HG02938 (cell line): ENCODE measurements at regions not wholly inside any gene's neighbourhood (a gene's known extent, or its start where the extent isn't known, plus 50 kb on each side); places are given as distances from the start of the nearest gene placed in this dataset.

ENCODE experiments used
- ATAC-seq: cut with Tn5 transposase; IDR thresholded peaks from one replicate; pipeline ENCODE4 v1.9.1; 2021; ENCODE audit warnings: mild to moderate bottlenecking, moderate library complexity; ENCODE audit not compliant: unreplicated experiment

DNA sequence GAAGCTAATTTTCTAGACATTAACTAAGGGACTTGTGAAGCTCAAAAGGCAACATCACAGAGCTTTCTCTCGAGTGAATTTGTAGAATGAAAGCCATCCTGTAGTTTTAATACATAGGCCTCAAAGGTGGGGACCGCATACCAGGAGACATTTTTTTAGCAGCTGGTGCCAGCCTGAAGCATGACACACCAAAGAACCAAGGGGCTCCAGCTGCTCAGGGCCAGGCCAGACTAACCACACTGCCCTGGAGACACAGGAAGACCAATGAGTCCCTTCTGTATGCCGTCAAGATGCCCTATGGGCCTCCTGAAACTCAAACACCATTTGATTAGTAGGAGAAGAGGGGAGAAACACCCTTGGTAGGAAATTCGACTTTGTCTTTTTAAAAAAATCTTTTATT, 113.9 kb upstream of the CACNA1E start:
- no peak for ATAC-seq

- no peak for ATAC-seq
Observed at GRCh38 chr1:181383695-181384094, 99.6 kb upstream of the CACNA1E start.

- ATAC-seq: no peak
Observed at GRCh38 chr1:181386340-181386739, 97.0 kb upstream of the CACNA1E start.

DNA sequence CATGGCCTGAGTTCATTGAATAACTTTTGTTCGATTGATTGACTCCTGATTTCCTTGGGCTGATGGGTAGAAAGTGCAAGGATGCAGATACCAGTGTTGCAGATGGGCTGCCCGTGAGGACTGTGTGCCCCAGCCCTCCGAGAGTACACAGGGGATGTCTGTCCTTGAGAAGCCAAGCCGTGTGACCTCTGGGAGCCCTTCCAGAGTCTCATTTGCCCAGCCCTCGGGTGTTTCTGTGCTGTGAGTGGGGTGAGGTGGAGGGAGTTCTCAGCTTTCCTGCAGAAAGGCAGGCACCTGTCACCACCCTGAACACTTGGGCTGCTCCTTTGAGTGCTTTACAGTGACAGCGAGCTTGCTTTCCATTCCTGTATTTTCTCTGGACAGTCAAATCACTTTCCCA, 96.4 kb upstream of the CACNA1E start:
- no peak for ATAC-seq

- no peak for ATAC-seq
Observed at GRCh38 chr1:181387702-181388101, 95.6 kb upstream of the CACNA1E start.

DNA sequence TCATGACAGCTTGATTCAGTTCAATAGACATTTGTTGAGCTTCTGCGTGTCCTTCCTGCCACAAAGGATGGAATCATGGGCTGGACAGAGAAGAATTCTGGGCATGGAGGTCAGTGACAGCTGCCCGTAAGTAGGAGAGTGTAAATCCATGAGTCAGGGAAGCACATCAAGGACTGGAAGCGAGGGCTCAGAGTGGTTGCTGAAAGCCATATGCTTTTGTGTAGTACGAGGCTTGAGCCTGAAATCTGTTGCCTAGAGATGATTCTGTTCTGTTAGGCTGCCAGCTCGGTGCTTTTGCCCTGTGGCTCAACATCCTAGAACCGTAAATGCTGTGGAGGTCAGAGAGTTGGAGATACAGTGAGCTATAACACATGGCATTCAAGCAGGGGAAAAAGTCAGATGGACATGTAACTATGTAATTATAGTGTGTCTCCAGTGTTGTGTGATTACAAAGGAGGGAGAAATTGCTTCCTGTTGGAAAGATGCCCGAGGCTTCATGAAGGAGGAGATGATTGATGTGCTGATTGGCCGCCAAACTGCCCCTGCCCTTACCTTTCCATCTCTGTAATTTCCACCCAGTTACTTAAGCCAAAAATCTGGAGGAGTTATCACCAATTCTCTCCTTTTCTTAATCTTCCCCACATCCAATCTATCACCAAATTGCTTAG, 92.8 kb upstream of the CACNA1E start:
- no peak for ATAC-seq

GRCh38 chr1:181391301-181391900, 91.9 kb upstream of the CACNA1E start:
- no peak for ATAC-seq

DNA sequence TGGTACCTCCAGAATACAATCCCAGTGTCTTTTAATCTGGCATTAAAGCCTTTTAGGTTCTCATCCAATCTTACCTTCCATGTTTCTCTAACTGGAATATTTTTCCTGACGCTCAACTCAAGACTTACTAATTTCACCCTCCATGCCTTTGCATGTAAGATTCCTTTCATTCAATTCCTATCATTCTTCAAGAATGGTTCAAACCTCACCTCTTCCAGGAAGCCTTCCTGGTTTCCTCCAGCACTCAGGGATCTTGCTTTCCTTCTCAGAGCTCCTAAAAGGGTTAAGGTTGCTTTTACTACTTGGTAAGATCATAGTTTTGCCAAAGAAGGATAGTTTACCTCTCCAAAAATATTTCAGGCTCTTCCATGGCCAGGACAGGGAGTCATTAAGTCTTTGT, 91.2 kb upstream of the CACNA1E start:
- ATAC-seq: no peak

GRCh38 chr1:181392613-181393220, 90.6 kb upstream of the CACNA1E start:
- no peak for ATAC-seq

GRCh38 chr1:181394766-181395165, 88.6 kb upstream of the CACNA1E start:
- no peak for ATAC-seq

DNA sequence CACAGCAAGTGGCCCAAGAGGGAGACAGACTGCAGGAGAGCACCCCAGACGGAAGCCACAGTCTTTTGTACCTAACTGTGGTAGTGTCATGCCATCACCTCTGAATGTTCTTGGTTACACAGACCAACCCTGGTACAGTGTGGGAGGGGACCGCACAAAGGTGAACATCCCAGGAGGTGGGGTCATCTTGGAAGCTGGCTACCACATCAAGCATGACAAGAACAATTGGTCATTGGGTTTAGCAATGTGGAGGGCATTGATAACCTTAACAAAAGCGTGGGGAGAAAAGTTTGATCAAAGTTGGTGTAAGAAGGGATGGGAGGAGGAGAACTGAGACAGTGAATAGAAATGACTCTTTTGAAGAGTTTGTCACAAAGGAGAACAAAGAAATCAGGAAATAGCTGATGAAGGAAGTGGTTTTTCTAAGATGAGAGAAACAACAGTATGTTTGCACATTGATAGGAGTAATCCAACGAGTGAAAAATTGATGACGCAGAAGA, 87.1 kb upstream of the CACNA1E start:
- no peak for ATAC-seq

DNA sequence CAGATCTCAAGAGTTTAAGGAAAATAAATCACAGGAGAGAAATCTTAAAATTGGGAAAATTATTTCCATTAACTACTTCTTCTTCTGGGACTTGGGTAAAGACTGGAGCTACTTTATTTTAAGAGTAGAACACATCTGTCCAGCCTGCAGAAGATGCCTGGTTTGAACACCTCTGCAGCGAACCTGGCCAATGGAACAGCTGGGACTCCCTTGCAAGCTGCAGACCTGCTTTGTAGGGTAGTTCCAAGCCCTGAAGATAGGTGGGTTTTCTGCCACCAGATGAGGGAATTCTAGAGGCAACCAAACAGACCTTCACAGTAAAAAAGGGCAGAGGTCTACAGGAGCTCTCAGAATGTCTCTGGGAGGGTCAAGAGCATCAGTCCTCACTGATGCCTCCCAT, 86.5 kb upstream of the CACNA1E start:
- ATAC-seq: no peak

GRCh38 chr1:181397845-181398244, 85.5 kb upstream of the CACNA1E start:
- ATAC-seq: peak; percentile 49

DNA sequence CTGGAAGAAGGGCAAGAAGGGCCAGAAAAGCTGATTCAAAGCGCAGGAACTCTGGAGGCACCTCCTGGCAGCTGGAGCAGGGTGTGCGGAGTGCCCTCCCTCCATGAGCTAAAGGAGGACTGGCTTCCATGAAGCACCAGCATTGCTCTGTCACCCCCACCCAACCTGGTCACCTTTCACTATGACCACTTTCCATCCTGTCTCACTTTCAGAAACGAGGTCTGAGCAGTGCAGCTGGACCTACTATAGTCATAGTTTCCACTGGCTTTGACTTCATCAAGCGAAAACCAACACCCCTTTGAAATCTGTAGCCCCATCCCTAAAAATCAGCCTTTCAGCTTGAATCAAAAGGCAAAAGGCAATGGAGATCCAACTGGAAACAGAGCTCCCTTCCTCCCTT, 84.8 kb upstream of the CACNA1E start:
- ATAC-seq: peak; percentile 92

GRCh38 chr1:181405584-181405983, 77.7 kb upstream of the CACNA1E start:
- ATAC-seq: no peak

- ATAC-seq: no peak
Observed at GRCh38 chr1:181406989-181407388, 76.3 kb upstream of the CACNA1E start.

DNA sequence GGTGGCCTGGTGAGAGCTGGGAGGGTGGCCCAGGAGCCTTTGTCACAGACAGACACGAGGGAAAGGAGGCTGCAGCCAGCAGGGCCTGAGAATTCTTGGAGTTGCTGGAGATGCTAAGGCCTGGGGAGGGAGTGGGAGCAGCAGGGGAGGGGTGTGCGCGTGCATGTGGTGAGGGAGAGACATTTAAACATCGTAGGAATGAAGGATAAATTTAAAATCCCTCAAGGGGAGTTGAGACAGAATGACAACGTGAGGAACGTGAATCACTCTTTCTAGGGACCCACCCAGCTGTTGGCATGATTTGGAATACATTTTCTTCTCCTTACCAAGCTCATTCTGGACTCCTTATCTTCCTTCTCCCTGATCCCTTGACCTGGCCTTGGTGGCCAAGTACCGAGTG, 73.3 kb upstream of the CACNA1E start:
- no peak for ATAC-seq

- ATAC-seq: no peak
Observed at GRCh38 chr1:181412746-181413145, 70.6 kb upstream of the CACNA1E start.

DNA sequence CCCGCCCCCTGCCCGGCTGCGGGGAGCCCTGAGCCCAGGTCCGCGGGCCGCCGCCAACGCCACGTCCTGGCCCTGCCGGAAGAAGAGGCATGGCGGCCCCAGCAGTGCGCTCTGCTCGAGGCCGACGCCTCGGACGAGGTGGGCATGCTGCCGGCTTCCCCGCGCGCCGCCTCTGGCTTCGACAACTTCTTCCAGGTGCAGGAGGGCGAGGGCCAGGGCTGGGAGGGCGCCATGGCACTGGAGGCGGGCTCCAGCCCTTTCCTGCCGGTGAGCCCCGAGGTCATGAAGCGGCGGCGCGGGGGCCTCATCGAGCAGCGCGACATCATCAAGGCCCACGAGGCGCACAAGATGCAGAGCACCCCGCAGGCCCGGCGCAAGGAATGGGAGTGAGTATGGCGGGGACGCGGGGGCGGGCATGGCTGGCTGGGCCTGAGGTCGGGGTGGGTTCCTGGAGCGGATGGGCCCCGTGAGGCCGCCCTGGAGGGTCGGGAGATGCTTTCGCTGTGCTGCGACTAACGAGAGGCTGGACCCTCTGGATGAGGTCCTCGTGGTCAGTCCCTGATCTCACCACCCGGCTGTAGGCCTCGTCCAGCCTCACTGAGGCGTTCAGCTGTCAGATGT, 70.0 kb upstream of the CACNA1E start:
- no peak for ATAC-seq

- ATAC-seq: no peak
Observed at GRCh38 chr1:181413836-181414235, 69.5 kb upstream of the CACNA1E start.

- ATAC-seq: no peak
Observed at GRCh38 chr1:181416268-181416860, 67.0 kb upstream of the CACNA1E start.

DNA sequence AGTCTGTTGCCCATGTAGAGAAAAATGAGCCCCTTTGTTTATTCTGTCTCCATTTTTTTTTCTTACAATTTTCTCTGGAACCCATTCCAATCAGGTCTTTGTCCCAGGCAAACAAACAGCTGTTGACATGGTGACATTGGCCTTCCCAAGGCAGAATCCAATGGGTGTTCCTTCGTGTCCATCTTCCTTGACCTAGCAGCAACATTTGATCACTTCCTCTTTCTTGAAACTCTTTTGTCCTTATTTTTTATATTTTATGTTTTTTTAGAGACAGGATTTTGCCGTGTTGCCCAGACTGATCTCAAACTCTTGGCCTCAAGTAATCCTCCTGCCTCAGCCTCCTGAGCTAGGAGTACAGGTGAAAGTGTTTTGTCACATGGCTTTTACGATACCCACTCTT, 65.4 kb upstream of the CACNA1E start:
- ATAC-seq: no peak
